Femur (tissue), 1 donor: ENCODE measurements at regions not wholly inside any gene's neighbourhood (a gene's known extent, or its start where the extent isn't known, plus 50 kb on each side); places are given as distances from the start of the nearest gene placed in this dataset.
A peak's percentile ranks its signal among the peaks of the same experiment; 100 is the strongest.
"Not testable (repeated sequence)": the region's sequence is repeated elsewhere in the genome, so short reads cannot be mapped to it uniquely, and the experiment has no call there.

ENCODE experiments used
- DNase-seq: peaks from one replicate; pipeline ENCODE4 v3.0.0-alpha.2; 2017

DNA sequence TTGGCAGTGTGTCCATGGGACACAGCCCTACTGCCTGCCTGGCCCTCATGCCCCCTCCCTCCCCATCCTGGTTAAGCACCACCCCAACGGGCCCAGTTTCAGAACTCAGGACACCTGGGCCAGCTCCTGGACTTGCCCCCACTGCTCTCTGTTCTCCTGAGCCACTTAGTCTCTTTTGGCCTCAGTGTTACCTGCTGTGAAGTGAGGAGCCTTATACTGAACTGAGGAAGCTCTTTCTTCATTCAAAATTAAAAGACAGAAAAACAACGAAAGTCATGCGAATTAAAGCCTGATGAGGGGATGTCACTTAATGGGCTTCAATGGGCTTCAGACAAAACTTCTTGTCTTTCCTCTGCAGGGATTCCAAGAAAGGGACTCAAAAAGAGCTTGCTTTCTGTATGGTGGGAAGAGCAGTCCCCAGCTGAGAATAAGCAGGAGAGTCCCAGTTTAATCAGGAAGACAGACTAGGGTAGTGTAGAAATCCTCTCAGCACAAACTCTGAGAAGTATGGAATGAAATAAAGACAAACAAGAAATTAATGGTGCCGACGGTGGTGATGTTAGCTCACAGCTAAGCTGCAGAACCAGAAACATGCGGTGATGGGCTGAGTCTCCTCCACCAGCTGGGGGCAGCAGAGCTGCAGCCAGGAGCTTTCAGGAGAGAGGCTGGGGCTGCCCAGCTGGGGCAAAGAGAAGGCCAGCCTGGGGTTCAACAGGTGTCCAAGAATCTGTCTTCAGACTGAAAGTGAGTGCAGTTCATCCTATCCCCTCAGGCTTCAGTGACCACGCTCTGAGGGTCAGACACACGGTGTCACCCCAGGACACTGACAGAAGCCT, 101.0 kb downstream of the GGTLC2 start:
- DNase-seq = no peak

DNA sequence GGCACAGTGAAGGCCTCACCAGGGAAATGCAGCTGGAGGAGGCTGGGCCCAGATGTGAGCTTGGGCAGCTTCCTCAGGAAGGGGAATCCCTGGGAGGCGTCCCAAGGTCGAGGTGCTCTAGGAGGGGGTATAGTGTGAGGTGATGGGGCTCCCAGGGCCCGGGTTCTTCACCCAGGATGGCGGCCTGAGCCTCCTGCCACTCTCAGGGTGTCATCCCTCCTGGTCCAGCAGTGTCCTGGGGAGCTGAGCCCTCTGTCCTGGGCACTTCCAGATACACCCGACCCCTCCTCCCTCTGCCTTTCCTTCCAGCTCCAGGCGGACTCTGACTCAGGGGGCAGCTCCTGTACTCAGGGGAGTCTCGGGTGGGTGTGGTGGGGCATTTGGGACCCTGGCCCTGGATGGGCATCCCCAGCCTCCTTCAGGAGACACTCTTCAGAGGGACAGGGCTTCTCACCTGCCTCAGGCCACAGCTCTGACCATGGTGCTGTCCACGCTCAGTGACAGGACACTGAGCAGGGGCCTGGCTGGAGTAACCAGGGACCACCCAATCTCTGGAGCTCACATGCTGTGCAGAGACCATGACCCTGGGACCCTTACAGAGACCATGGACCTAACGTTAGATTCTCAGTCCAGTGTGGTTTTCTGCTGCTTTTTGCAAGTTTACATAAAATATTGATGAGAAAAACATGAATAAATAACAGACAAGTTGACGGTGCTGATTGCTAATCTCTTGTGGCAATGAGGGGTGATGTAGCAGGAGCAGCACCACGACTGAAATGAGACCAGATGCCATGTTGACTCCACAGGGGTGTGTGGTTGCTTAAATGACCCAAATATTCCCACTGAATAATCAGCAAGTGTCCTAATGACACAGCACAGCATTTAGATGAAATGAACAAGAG, 101.9 kb downstream of the GGTLC2 start:
- DNase-seq = no peak

- no peak for DNase-seq
Observed at GRCh38 chr22:22746963-22747933, 102.8 kb downstream of the GGTLC2 start.

GRCh38 chr22:22748297-22748743, 103.9 kb downstream of the GGTLC2 start:
- peak; percentile 58 for DNase-seq

GRCh38 chr22:22748756-22749155, 104.3 kb downstream of the GGTLC2 start:
- no peak for DNase-seq

DNA sequence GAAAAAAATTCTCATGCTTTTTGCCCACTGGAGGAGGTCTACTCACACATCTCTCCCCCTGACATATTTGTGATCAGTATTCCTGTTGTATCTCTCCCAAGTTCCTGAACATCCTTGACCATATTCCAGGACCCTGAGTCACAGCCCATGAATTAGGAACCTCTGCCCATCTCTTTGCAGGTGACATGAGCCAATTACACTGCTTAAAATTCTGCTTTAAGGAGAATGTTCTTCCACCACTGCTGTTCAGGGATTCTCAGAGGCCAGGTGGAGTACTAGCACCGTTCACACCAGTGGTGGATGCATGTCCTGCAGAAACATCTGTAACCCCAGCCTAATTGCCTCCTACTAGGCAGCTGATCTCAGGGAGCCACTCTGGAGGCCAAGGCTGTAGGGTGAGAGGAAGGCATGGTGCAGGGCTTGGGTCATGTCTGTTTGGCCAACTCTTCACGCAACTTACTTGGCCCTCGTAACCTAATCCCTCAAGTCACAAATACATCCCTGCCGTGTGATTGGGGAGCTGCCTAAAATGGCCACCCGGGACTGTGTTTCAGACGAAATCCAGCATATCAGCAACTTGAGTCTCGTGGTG, 104.8 kb downstream of the GGTLC2 start:
- DNase-seq = no peak

DNA sequence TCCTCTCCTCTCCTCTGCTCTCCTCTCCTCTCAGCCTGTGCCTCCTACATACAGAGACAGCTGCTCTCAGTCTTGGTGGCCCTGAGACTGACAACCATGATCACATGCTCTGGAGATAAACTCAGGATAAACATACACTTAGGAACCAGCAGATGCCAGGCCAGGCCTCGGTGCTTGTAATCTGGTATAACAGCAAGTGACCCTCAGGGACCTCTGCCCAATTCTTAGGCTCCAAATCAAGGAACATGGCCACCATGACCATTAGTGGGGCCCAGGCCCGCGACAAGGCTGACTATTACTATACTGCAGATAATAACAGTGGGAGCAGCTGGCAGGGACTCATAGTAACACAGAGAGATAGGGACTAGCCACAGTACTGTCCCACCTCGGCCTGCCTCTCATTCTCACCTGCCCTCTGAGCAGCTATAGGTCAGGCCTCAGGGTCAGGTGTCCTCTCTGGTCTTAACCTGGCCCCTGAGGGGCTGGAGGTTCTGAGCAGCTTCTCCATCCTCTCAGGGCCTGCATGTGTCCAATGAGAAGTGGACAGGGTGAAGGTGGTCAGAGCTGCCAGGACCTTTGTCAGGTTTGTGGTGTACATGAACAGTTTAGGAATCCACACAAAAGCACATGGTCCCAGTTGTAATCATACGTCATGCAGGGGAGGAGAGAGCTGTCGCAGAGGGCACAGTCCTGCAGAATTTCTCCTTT, 106.1 kb downstream of the GGTLC2 start:
- no peak for DNase-seq

DNA sequence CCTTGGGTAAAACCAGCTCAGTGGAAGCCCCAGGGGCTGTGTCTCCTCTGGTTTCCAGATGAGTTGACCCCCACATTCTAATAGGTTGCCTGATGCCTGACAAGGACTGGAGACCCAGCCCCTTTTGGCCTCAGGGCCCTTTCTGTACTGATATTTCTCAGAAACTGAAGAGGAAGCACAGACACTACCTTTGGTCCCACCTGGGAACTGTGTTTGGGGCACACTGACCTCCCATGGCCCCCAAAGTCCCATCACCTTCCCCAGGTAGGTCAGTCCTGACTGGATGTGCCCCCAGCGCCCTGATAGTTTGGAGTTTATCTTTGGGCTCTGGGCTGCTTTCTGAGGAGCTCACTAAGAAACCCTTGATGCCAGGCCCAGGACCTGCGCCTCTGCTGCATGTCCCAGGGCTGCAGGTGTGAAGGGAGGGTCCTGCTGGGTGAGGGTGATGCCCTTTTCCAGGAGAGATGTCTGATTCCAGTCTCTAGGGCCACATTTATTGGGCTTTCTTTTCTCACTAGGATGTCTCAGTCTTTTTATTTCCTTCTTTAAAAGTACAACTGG, 106.7 kb downstream of the GGTLC2 start:
- no peak for DNase-seq

DNA sequence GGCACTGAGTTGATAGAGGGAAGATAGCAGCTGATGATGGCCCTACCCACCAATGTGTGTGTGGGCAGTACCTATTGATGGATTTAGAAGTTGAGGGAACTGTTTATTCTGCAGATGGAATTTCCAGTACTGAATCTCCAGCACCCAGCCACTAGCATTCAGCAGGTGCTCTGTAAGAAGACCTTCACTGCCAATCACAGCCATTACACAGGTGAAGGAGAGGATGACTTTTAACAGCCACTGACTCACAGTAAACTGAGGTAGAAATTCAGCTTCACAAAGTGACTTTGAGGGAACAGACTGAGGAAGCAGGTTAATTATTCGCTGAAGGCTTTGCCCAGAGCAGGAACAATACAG, 107.8 kb downstream of the GGTLC2 start:
- no peak for DNase-seq

GRCh38 chr22:22752556-22753477, 108.4 kb downstream of the GGTLC2 start:
- DNase-seq = no peak

DNA sequence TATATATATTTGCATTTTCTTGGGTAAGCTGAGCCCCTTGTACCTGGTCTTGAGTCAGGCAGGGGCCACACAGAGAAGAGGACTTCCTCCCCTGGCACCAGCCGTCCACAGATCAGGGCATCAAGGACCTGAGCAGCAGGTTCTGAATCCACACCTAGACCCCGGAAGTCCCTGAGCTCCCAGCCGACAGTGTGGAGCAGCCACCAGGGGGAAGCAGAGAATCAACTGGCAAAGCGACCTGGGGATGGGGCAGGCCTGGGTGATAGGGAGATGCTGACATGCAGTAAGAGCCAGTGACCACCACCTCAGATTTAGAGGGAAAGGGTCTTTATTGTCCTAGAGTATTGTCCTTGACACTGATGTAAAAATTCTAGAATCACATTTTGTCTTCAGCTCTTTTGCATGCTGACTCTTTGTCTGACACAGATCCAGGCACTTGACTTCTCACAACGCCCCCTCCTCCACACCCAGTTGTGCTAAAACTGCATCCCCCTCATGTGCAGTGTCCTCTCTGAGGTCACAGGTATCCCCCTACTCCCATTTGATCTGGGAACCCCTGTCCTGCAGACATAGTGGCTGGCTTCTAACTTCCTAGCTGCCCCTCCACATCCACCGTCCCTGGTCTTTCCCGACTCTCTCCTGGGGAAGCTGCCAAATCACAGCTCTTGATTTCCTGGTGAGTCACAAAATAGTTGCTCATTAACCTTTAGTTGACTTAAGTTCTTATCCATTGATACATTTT, 109.3 kb downstream of the GGTLC2 start:
- peak; percentile 57 for DNase-seq

GRCh38 chr22:22754268-22754657, 109.8 kb downstream of the GGTLC2 start:
- no peak for DNase-seq

- no peak for DNase-seq
Observed at GRCh38 chr22:22754961-22755777, 110.8 kb downstream of the GGTLC2 start.

DNA sequence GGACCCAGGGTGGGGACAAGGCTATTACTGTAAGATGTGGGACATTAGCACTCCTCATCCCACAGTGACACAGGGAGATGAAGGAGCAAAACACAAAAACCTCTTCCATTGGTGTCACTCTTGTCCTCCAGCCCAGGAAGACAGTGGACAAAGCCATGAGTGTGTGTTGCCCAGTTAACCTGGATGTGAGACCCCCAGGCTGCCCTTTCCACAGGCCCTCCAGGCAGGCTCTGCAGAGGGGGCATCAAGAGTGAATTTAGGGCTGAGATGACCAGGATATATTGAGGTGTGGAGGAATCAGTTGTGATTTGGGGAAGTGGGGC, 111.3 kb downstream of the GGTLC2 start:
- no peak for DNase-seq

- no peak for DNase-seq
Observed at GRCh38 chr22:22756109-22756508, 111.7 kb downstream of the GGTLC2 start.

DNA sequence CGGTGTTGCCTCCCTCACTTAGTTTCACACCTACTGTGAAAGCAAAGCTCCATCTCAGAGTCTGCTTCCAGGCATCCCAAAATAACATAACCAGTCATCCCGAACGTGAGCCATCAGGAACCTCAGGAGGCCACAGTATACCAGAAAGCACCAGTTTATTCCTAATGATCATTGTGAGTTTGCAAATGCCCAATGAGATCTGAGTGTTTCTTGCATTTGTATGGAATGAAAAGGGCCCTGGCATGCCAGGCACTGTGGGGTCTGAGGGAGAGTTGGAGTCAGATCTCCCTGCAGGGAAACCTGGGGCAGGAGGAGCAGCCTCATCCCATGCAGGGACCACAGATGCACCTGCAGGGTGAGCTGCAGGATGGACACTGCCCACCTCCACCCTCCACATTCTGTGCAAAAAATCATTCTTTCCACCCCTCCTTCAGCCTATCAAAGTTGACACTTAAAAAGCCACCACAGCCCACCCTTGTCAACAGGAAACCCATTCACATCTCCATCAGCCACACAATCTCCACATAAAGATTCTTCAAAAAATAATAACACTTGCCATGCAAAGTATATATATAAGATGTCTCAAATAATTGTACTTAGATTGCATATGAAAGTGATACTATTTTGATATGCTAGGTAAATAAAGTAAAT, 112.3 kb downstream of the GGTLC2 start:
- DNase-seq = not testable (repeated sequence)

- not testable (repeated sequence) for DNase-seq
Observed at GRCh38 chr22:22758101-22758807, 113.8 kb downstream of the GGTLC2 start.
